ENCODE measurements at regions not wholly inside any gene's neighbourhood (a gene's known extent, or its start where the extent isn't known, plus 50 kb on each side); places are given as distances from the start of the nearest gene placed in this dataset.

DNA sequence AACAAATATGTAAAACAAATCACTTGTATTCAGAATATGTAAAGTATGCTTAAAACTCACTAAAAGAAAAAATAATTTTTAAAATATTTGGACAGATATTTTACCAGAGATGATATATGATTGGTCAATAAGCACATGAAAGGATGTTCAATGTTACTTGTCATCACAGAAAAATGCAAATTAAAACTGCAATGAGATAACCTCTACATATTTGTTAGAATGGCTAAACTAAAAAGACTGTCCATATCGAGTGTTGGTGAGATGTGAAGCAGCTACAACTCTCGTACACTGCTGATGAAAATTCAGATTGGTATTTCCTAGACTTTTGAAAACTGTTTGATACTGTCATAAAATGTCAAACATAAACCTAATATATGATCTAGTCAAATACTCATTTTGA, 685.1 kb downstream of the DTWD2 start:
- WGBS, 2 donors: 93 to 97% methylated on average over 2 of the region's 2 CpGs
- H3K36me3 ChIP-seq: no peaks in the 10 kb centered on the region
- intact Hi-C loops (cut with DNase I): no loop called here

DNA sequence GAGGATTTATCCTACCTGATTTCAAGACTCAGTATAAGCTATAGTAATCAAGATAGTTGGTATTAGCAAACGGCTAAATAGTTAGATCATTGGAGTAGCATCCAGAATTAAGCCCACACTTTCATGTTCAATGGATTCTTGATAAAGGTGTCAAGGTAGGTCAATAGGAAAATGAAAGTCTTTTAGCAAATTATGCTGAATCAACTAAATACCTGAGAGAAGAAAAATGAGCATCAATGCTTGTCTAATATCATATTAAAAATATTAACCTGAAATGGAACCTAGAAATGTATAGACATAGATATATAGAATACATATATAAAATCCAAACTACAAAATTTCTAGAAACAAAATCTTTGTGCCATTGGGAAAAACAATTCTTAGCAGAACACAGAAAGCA, 685.6 kb downstream of the DTWD2 start:
- H3K4me3 ChIP-seq (replicated peaks in 1 of 3): no peak overlapping the region
- 66 to 82% methylated on average over 1 of the region's 1 CpG for WGBS, 2 donors
- H3K4me1 ChIP-seq: peaks cover 0 to 4% of the 10 kb centered on the region in 2 donors
- H3K27ac ChIP-seq: no peak overlapping the region
- no peak for DNase-seq
- no peaks in the 10 kb centered on the region for H3K36me3 ChIP-seq
- no peaks in the 10 kb centered on the region for H3K27me3 ChIP-seq
- H3K9me3 ChIP-seq: no peaks in the 10 kb centered on the region
- TF ChIP-seq POLR2A (IDR thresholded peaks at IDR 0.05): no peak
- TF ChIP-seq, protein P1, sequence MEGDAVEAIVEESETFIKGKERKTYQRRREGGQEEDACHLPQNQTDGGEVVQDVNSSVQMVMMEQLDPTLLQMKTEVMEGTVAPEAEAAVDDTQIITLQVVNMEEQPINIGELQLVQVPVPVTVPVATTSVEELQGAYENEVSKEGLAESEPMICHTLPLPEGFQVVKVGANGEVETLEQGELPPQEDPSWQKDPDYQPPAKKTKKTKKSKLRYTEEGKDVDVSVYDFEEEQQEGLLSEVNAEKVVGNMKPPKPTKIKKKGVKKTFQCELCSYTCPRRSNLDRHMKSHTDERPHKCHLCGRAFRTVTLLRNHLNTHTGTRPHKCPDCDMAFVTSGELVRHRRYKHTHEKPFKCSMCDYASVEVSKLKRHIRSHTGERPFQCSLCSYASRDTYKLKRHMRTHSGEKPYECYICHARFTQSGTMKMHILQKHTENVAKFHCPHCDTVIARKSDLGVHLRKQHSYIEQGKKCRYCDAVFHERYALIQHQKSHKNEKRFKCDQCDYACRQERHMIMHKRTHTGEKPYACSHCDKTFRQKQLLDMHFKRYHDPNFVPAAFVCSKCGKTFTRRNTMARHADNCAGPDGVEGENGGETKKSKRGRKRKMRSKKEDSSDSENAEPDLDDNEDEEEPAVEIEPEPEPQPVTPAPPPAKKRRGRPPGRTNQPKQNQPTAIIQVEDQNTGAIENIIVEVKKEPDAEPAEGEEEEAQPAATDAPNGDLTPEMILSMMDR (IDR thresholded peaks at IDR 0.05): no peak
- intact Hi-C loops (cut with DNase I): no loop called here

More for the DNA sequence above, 685.1 kb downstream of the DTWD2 start:
- no peak overlapping the region for H3K27ac ChIP-seq
- no peak for DNase-seq
- H3K27me3 ChIP-seq: no peaks in the 10 kb centered on the region
- H3K4me1 ChIP-seq: peaks cover 2 to 5% of the 10 kb centered on the region in 2 donors
- TF ChIP-seq POLR2A (IDR thresholded peaks at IDR 0.05): no peak
- TF ChIP-seq, protein P1 (IDR thresholded peaks at IDR 0.05): no peak
- no peak overlapping the region for H3K4me3 ChIP-seq (replicated peaks in 1 of 3)
- H3K9me3 ChIP-seq: no peaks in the 10 kb centered on the region

DNA sequence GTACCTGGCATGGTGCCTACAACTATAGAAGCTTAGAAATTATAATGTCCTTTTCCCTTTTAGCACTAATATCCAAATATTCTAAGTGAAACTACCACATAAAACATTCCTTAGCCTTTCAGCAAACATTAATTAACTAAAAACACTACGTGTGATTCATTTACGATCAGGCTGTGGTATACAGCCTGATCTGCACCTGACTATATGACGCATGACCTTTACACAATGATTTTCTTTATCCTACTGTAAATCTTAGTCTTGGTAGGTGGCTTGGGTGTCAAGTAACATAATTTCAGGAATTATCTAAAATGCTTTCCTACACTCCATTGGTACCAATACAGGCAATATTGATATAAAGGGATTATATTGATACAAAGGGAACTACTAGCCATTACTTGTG, 686.7 kb downstream of the DTWD2 start:
- WGBS, 2 donors: 94 to 97% methylated on average over 3 of the region's 3 CpGs
- intact Hi-C loops (cut with DNase I): no loop called here

DNA sequence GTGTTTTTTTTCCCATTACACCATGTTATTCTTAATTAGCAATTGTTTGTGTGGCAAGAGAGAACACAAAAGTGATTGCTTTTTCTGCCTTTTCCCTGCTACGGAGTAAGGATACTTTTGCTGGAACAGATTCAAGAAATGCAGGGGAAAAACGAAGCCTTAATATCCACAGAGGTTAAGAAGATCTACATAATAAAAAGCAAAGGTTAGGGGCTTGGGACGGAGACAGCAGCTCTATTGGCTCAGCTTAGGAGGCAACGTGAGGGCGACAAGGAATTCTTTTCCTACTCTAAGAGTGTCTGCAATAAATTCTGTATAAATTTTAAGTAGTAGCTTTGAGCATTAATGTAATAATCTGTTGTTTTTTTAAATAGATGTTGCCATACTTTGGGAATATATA, 693.3 kb downstream of the DTWD2 start:
- no peaks in the 10 kb centered on the region for H3K27me3 ChIP-seq
- H3K4me1 ChIP-seq: no peaks in the 10 kb centered on the region
- TF ChIP-seq POLR2A (IDR thresholded peaks at IDR 0.05): no peak
- TF ChIP-seq, protein P1 (IDR thresholded peaks at IDR 0.05): no peak
- H3K9me3 ChIP-seq: no peaks in the 10 kb centered on the region
- H3K27ac ChIP-seq: no peak overlapping the region
- intact Hi-C loops (cut with DNase I): no loop called here
- no peak overlapping the region for H3K4me3 ChIP-seq (replicated peaks in 1 of 3)
- 54 to 59% methylated on average over 5 of the region's 5 CpGs for WGBS, 2 donors
- H3K36me3 ChIP-seq: no peaks in the 10 kb centered on the region
- DNase-seq: no peak

More for the DNA sequence above, 686.7 kb downstream of the DTWD2 start:
- no peak for TF ChIP-seq POLR2A (IDR thresholded peaks at IDR 0.05)
- TF ChIP-seq, protein P1 (IDR thresholded peaks at IDR 0.05): no peak
- Histone ChIP-seq H3K9me3 (no peaks in the 10 kb centered on the region), H3K36me3 (no peaks in the 10 kb centered on the region), H3K4me3 (replicated peaks in 1 of 3) (no peak overlapping the region), H3K4me1 (no peaks in the 10 kb centered on the region), H3K27ac (no peak overlapping the region), H3K27me3 (no peaks in the 10 kb centered on the region)
- DNase-seq: no peak

DNA sequence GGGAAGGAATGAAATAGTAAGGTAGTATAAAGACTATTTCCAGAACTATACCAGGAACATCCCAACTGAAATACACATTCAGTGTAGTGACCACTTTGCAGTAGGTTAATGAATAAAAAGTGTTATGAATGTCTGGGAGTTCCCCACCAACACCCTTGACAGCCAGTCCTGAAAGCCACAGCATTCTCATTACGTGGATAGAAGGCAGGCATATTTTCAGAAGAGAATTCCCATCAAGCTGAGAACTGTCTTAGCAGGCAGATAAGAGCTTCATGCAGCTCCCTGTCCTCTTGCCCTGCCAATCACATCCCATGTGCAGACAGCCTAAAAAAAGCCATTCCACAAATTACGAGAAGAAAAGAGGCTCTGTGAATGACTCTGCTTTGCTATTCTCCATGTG, 695.0 kb downstream of the DTWD2 start:
- Histone ChIP-seq H3K4me1 (no peaks in the 10 kb centered on the region), H3K36me3 (no peaks in the 10 kb centered on the region), H3K9me3 (no peaks in the 10 kb centered on the region), H3K4me3 (replicated peaks in 1 of 3) (no peak overlapping the region), H3K27me3 (no peaks in the 10 kb centered on the region), H3K27ac (no peak overlapping the region)
- 78 to 85% methylated on average over 2 of the region's 2 CpGs for WGBS, 2 donors
- intact Hi-C loops (cut with DNase I): no loop called here
- TF ChIP-seq, protein P1 (IDR thresholded peaks at IDR 0.05): no peak
- TF ChIP-seq POLR2A (IDR thresholded peaks at IDR 0.05): no peak
- no peak for DNase-seq

Measured in thyroid gland (tissue), 4 donors.